WTC11 (cell line): ENCODE measurements at regions not wholly inside any gene's neighbourhood (a gene's known extent, or its start where the extent isn't known, plus 50 kb on each side); places are given as distances from the start of the nearest gene placed in this dataset.

Source experiments
- CTCF ChIP-seq: fragments of 200-600 bp; IDR thresholded peaks from 2 replicates; pipeline ENCODE4 v1.8.0; 2022; ENCODE audit warnings: antibody characterized with exemption
- PRRX2 ChIP-seq: fragments of 250-450 bp; sonication (Bioruptor Pico); IDR thresholded peaks from 2 replicates; pipeline ENCODE4 v1.8.0; 2021; ENCODE audit warnings: mild to moderate bottlenecking
- SP1 ChIP-seq: sonication (generic); formaldehyde crosslinking; conservative IDR thresholded peaks from 2 replicates; pipeline ENCODE4 v1.8.1; 2022; ENCODE audit warnings: missing genetic modification reagents
- TEAD4 ChIP-seq: sonication (generic); formaldehyde crosslinking; IDR thresholded peaks from 2 replicates; pipeline ENCODE4 v1.8.0; 2022; ENCODE audit warnings: mild to moderate bottlenecking, missing genetic modification reagents
- ZBTB21 ChIP-seq: sonication (generic); formaldehyde crosslinking; IDR thresholded peaks from 2 replicates; pipeline ENCODE4 v1.8.1; 2023; ENCODE audit warnings: mild to moderate bottlenecking, missing genetic modification reagents, borderline replicate concordance
- ZNF232 ChIP-seq: sonication (generic); formaldehyde crosslinking; IDR thresholded peaks from 2 replicates; pipeline ENCODE4 v1.8.0; 2022; ENCODE audit warnings: mild to moderate bottlenecking, missing genetic modification reagents

GRCh38 chr3:144051211-144051610 lies 79.6 kb downstream of the DIPK2A start:
- TF ChIP-seq SP1 (CRISPR knock-in tag) = no peak
- TF ChIP-seq CTCF = no peak
- TF ChIP-seq ZBTB21 = no peak
- TF ChIP-seq TEAD4 (CRISPR knock-in tag) = no peak
- no peak for TF ChIP-seq PRRX2 (CRISPR knock-in tag)
- TF ChIP-seq ZNF232 (CRISPR knock-in tag) = no peak
